SU-DHL-6 (cell line): ENCODE measurements at regions not wholly inside any gene's neighbourhood (a gene's known extent, or its start where the extent isn't known, plus 50 kb on each side); places are given as distances from the start of the nearest gene placed in this dataset.
"Not testable (repeated sequence)": the region's sequence is repeated elsewhere in the genome, so short reads cannot be mapped to it uniquely, and the experiment has no call there.

Source experiments
- H2AFZ ChIP-seq: fragments of 200-600 bp; sonication (generic); 2 replicates; pipeline ENCODE4 v1.6.1; 2014; ENCODE audit warnings: low read depth, mild to moderate bottlenecking, moderate library complexity, mixed read lengths, antibody characterized with exemption, low read length; ENCODE audit not compliant: severe bottlenecking
- H3F3A ChIP-seq: fragments of 200-600 bp; shearing (Covaris generic); 2 replicates; pipeline ENCODE4 v1.6.0; 2016; ENCODE audit warnings: antibody characterized with exemption, mild to moderate bottlenecking; ENCODE audit not compliant: insufficient read depth
- H3K27ac ChIP-seq: fragments of 200-600 bp; sonication (generic); 2 replicates; pipeline ENCODE4 v1.5.1; 2016; ENCODE audit warnings: low read depth, mild to moderate bottlenecking, low read length, moderate library complexity, mixed read lengths
- H3K27me3 ChIP-seq: fragments of 200-600 bp; sonication (generic), shearing (Covaris generic); 2 replicates; pipeline ENCODE4 v1.6.0; 2014; ENCODE audit warnings: mild to moderate bottlenecking, low read length
- H3K36me3 ChIP-seq: fragments of 200-600 bp; sonication (generic); 2 replicates; pipeline ENCODE4 v1.6.1; 2014; ENCODE audit warnings: mild to moderate bottlenecking, low read length, mixed read lengths
- H3K4me2 ChIP-seq: fragments of 300-600, 200-600 bp; shearing (Covaris generic), sonication (generic); 2 replicates; pipeline ENCODE4 v1.6.0; 2014; ENCODE audit warnings: low read length, low read depth, mild to moderate bottlenecking; ENCODE audit not compliant: poor library complexity, severe bottlenecking
- H3K4me3 ChIP-seq: fragments of 200-600 bp; sonication (generic); 2 replicates; pipeline ENCODE4 v1.5.1; 2014; ENCODE audit warnings: antibody characterized with exemption, low read length, mild to moderate bottlenecking, mixed read lengths; ENCODE audit not compliant: insufficient read depth, poor library complexity, severe bottlenecking
- H3K79me2 ChIP-seq: fragments of 200-600 bp; sonication (generic); 2 replicates; pipeline ENCODE4 v1.6.1; 2014; ENCODE audit warnings: mild to moderate bottlenecking, low read length, moderate library complexity; ENCODE audit not compliant: insufficient read depth
- H3K9ac ChIP-seq: fragments of 200-600 bp; sonication (generic); 2 replicates; pipeline ENCODE4 v1.7.0; 2014; ENCODE audit warnings: mild to moderate bottlenecking, low read length
- H3K9me2 ChIP-seq: fragments of 200-600 bp; sonication (generic); replicated peaks from 2 replicates; pipeline ENCODE4 v1.6.1; 2014; ENCODE audit warnings: low read length; ENCODE audit not compliant: insufficient read depth
- H3K9me3 ChIP-seq: fragments of 200-600 bp; sonication (generic); 2 replicates; pipeline ENCODE4 v1.6.1; 2014; ENCODE audit warnings: low read length, mixed read lengths; ENCODE audit not compliant: insufficient read depth
- H4K20me1 ChIP-seq: fragments of 200-600 bp; sonication (generic); 2 replicates; pipeline ENCODE4 v1.6.1; 2014; ENCODE audit warnings: low read depth, mild to moderate bottlenecking, antibody characterized with exemption, low read length, moderate library complexity, mixed read lengths
- EZH2phosphoT487 ChIP-seq: fragments of 200-600 bp; sonication (generic), shearing (Covaris generic); conservative IDR thresholded peaks from 2 replicates; pipeline ENCODE4 v1.6.1; 2018; ENCODE audit warnings: mild to moderate bottlenecking, antibody characterized with exemption, low read length, moderate library complexity, mixed read lengths
- TF ChIP-seq, protein P1 (sequence below): fragments of 200-600 bp; sonication (generic); IDR thresholded peaks from one replicate; pipeline ENCODE4 v1.5.1; 2017; ENCODE audit warnings: antibody characterized with exemption, mild to moderate bottlenecking, low read length, moderate library complexity; ENCODE audit not compliant: insufficient read depth, poor library complexity, severe bottlenecking

DNA sequence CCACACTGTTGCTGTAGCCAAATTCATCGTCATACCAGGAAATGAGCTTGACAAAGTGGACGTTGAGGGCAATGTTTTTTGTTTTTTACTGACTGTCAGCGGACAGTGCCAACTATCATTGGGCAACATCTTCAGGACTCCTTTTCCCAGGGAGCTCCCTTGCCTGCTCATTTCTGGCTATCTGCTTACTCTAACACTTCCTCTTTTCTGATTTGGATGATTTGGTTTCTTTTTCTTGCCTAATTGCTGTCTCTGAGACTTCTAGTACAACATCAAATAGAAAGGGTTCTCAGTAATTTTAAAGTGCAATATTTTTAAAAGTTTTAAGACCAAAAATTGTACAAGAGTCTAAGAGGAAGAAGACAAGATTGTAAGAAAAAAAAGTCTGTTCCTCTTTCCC lies 92.0 kb upstream of the KLHL4 start:
- H3K27ac ChIP-seq, result no peak overlapping the region
- no peak overlapping the region for H2AFZ ChIP-seq
- H3K27me3 ChIP-seq, result no peaks in the 10 kb centered on the region
- no peak overlapping the region for H3K4me2 ChIP-seq
- no peak overlapping the region for H3K4me3 ChIP-seq
- no peaks in the 10 kb centered on the region for H3F3A ChIP-seq
- H4K20me1 ChIP-seq, result no peaks in the 10 kb centered on the region
- H3K9me3 ChIP-seq, result no peaks in the 10 kb centered on the region
- no peaks in the 10 kb centered on the region for H3K9me2 ChIP-seq
- no peaks in the 10 kb centered on the region for H3K36me3 ChIP-seq
- TF ChIP-seq, protein P1, sequence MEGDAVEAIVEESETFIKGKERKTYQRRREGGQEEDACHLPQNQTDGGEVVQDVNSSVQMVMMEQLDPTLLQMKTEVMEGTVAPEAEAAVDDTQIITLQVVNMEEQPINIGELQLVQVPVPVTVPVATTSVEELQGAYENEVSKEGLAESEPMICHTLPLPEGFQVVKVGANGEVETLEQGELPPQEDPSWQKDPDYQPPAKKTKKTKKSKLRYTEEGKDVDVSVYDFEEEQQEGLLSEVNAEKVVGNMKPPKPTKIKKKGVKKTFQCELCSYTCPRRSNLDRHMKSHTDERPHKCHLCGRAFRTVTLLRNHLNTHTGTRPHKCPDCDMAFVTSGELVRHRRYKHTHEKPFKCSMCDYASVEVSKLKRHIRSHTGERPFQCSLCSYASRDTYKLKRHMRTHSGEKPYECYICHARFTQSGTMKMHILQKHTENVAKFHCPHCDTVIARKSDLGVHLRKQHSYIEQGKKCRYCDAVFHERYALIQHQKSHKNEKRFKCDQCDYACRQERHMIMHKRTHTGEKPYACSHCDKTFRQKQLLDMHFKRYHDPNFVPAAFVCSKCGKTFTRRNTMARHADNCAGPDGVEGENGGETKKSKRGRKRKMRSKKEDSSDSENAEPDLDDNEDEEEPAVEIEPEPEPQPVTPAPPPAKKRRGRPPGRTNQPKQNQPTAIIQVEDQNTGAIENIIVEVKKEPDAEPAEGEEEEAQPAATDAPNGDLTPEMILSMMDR, result no peak
- TF ChIP-seq EZH2phosphoT487, result no peak
- no peak overlapping the region for H3K9ac ChIP-seq
- no peaks in the 10 kb centered on the region for H3K79me2 ChIP-seq

DNA sequence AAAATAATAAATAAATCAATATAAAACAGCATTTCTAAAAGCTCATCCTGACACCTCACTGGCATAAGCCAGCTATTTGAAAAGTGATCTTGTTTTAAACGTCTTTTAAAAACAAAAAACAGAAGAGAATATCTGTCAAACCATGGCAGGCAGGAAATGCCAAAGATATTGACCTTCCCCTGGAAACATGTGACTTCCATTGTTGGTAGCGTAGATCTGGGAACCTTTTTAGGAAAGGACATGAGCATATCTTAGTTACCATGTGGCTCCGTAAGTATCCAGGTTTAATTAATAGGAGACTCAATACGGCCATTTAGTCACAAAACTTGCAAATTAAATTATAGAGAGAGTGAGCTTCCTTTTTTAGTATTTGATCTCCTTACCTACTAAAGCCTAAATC lies 83.0 kb upstream of the KLHL4 start:
- TF ChIP-seq EZH2phosphoT487, result no peak
- TF ChIP-seq, protein P1, result no peak
- Histone ChIP-seq H3K36me3 (no peaks in the 10 kb centered on the region), H3K9me2 (no peaks in the 10 kb centered on the region), H3K27ac (no peak overlapping the region), H3K4me2 (no peak overlapping the region), H3K9ac (no peak overlapping the region), H3K79me2 (no peaks in the 10 kb centered on the region), H4K20me1 (no peaks in the 10 kb centered on the region), H3K4me3 (no peak overlapping the region), H3F3A (no peaks in the 10 kb centered on the region), H2AFZ (no peak overlapping the region), H3K27me3 (no peaks in the 10 kb centered on the region), H3K9me3 (no peaks in the 10 kb centered on the region)

- H3F3A ChIP-seq, H3K36me3 ChIP-seq, H3K27ac ChIP-seq, H3K9me2 ChIP-seq, H4K20me1 ChIP-seq, H3K4me2 ChIP-seq, H3K9ac ChIP-seq, H3K27me3 ChIP-seq, H3K9me3 ChIP-seq, H3K79me2 ChIP-seq, H3K4me3 ChIP-seq, H2AFZ ChIP-seq: not testable (repeated sequence)
Observed at GRCh38 chrX:87448613-87449012, 69.0 kb upstream of the KLHL4 start.

- H3K9me3 ChIP-seq, H3K9me2 ChIP-seq, H3K27ac ChIP-seq, H2AFZ ChIP-seq, H3K4me2 ChIP-seq, H3K36me3 ChIP-seq, H3K79me2 ChIP-seq, H3K27me3 ChIP-seq, H3F3A ChIP-seq, H3K4me3 ChIP-seq, H3K9ac ChIP-seq, H4K20me1 ChIP-seq: not testable (repeated sequence)
Observed at GRCh38 chrX:87465757-87466156, 51.8 kb upstream of the KLHL4 start.
